Pulmonary artery endothelial cell (primary cell): ENCODE measurements at regions not wholly inside any gene's neighbourhood (a gene's known extent, or its start where the extent isn't known, plus 50 kb on each side); places are given as distances from the start of the nearest gene placed in this dataset.
A peak's percentile ranks its signal among the peaks of the same experiment; 100 is the strongest.

Source experiments
- DNase-seq: peaks from one replicate; pipeline ENCODE4 v3.0.0-alpha.2; 2011; ENCODE audit warnings: low read depth, low spot score

- no peak for DNase-seq
Measured at GRCh38 chr5:173468821-173469251, 140.6 kb upstream of the STC2 start.

DNA sequence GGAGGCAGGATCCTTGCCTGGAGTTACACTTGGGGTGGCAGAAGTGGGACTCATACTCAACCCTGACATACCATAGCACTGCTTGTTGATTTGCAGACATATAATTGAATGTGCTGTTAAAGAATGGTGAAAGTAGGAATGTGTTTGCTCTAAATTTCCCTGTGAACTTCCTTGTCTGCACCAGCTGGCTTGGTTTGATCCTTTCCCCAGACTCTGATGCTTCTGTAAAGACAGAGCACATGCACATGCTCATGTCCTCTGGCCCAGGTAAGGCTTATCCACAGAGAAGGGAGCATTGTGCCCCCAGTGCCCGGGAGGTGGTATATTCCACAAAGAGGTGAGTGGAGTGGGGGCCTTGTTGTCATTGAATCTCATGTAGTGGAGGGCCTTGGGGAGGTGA lies 138.0 kb upstream of the STC2 start:
- no peak for DNase-seq

DNA sequence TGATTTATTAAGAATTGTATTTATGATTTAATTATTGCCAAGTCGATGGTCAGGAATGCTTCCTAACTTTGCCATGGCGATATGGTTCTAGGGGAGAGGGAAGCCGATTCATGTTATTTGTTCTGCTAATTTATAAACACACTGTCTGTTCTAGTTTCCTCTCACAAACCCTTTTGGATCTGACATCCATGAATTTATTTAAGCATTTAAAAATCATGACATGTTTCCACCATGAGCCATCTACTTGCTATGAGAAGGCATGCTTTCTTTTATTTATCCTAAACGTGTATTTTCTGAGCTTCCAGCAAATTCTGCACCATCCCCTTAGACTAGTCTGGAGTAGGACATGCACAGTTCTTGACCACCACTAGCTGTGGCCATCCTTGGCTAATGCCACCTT lies 136.6 kb upstream of the STC2 start:
- no peak for DNase-seq

DNA sequence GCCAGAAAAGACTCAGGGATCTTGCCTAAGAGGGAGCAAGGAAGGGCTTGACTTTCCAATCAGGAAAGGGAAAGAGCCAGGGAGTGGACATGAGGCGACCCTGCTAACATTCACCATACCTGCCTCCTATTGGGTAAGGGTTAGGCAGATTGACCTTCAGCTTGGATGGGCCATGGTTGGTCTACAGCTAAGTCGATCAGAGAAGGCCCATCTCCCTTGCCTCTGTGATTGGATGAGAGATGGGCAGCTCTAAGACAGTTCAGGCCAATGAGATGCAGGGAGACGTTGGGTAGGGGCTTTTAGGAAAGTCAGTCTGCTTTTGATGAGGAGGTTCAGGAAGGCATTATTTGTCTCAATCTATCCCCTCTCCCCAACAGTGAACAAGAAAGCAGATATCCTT lies 135.0 kb upstream of the STC2 start:
- no peak for DNase-seq

DNA sequence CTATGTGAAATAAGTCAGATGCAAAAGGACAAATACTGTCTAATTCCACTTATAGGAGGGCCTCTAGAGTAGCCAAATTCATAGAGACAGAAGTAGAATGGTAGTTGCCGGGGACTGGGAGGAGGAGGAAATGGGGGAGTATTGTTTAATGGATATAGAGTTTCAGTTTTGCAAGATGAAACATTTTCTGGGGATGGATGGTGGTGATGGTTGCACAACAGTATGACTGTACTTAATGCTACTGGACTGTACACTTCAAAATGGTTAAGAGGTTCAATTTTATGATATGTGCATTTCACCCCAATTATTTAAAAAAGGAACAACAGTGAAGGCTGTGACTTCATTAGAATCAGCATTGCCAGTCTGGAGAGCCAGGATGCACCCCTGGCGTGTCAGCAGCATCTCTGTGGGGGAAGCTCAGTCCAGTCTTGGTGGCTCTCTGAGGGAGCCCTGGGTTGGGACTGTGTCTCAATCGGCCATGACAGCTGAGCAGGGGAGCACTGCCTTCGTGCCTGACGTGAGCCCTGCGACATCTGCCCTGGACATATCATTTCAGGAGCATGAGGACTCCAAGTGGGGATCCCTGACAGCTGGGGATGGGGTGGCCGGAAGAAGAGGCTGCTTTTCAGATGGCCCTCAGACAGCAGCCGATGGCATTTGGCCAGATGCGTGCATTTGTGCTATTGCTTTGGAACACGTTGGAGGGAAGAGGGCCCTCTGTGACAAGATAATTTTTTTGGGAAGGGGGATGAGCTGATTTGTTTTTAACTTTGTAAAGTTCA lies 130.8 kb upstream of the STC2 start:
- DNase-seq = no peak

DNA sequence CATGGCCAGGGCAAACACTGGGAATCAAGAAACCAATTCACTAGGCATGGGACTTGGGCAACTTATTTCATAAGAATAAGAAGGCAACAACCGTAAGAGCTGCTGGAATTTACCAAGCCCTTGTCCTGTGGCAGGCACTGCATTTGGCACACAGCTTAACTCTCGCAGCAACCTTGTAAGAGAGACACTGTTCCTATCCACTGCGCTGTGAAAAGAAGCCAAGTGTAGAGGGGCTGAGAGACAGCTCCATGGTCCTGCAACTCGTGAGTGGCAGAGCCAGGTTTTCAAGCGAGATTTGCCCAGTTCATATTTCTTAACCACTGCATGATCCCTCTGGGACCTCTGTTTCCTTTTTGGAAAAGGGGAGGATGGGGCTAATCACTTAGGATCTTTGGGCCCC lies 129.3 kb upstream of the STC2 start:
- no peak for DNase-seq

DNA sequence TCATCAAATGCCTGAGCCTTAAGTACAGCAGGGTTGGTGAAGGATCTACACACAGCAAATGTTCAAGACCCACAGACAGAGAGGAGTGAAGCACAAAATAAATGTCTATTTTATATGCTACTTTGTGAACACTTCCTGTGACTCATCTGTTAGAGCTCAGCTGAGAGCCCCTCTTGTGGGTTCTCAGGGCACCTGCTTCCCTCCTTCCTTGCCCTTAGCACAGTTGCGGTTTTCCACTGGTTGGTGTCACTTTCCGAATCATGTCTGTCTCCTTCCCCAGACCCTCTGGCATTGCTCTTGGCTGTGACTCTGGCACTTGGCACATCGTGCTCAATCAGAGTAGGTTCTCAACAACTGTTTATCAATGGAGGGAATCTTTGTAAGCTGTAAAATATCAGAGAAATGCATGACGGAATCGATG lies 128.5 kb upstream of the STC2 start:
- no peak for DNase-seq

DNA sequence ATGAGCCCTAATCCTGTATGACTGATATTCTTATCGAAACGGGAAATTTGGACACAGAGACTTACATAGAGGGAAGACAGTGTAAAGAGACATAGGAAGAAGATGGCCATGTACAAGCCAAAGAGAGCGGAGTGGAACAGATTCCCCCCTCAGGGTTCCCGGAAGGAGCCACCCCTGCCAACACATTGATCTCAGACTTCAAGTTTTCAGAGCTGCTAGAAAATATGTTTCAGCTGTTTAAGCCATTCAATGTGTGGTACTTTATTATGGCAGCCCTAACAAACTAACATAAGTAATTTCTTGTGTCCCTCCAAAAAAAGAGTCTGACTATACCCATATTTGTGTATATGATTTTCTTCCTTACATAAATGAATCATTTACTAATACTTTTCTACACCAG lies 128.0 kb upstream of the STC2 start:
- DNase-seq = no peak

DNA sequence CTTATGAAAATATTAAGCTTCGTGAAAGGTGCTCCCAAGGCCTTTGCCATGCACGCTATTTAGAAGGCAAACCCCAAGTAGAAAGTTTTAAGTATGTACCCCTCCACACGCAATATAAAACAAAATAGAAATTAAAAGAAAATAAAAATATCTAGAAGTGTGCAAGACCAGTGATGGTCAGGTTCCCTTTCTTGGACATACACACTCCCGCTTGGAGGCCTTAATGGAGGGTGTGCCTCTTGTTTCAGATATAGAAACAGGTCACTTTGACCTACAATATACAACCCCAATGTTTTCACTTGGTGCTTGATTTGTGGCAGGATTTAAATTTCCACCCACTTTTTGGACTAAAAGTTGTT lies 127.4 kb upstream of the STC2 start:
- no peak for DNase-seq

GRCh38 chr5:173454736-173455598 lies 126.8 kb upstream of the STC2 start:
- peak; percentile 60 for DNase-seq

DNA sequence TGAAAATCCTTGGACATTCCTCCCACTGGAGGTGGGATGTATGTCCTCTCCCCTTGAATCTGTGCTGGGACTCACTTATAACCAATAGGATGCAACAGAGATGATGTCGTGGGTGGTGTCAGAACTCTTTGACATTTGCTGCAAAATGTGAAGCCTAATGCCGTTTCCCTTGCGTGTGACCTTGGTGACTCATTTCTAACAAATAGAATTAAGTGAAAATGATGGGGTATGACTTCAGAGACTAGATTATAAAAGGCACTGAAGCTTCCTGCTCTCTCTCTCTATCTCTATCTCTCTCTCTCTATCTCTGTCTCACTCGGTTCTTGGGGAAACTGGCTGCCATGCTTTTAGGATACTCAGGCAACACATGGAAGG lies 126.1 kb upstream of the STC2 start:
- DNase-seq = no peak

GRCh38 chr5:173453167-173453566 lies 125.0 kb upstream of the STC2 start:
- no peak for DNase-seq

DNA sequence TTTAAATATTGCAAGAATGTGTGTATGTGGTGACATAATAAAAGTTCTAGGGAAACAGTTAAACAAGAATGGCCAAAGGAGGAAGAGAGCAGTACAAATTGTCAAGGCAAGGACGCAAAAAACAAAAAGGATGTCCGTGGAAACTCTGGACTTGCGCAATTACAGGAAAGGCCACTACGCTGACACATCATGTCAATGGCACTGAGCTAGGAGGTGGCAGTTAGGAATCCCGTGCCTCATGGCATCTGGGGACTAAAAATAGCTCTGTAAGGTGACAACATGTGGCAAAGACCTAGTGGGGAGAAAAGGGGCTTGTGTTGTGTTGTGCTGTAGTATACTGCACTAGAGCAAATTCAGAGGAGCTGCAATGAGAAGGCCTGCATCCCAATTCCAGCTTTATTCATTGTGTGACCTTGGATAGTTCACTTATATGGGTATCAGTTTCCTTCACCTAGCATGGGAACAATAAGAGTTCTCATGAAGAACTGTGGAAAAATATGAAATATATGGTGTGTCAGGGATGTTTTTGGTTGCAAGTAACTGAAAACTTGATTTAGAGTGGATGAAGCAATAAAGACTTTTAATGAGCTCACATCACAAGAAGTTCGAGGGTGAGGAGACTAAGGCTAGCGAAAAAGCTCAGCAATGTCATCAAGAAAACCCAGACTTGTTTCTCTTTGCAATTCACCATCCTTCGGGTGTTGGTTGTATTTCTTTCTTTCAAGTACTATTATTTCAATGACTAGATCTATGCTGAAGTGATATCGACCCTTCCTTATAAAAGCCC lies 124.1 kb upstream of the STC2 start:
- no peak for DNase-seq

DNA sequence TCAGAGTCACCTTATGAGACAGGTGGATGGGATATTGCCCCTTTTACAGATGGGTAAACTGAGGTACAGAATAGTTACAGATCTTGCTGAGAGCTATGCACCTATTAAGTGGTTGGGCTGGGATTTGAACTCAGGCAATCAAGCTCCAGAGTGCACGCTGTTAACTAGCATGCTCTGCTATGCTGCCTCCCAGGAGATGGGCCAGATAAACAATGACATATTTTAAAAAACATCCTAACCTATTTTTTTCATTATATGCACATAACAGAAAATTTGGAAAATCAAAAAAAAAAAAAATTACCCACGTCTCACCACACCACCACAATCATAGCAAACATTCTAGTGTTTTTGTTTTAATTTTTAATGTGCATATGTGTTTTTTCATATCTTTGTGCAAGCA lies 123.4 kb upstream of the STC2 start:
- no peak for DNase-seq

DNA sequence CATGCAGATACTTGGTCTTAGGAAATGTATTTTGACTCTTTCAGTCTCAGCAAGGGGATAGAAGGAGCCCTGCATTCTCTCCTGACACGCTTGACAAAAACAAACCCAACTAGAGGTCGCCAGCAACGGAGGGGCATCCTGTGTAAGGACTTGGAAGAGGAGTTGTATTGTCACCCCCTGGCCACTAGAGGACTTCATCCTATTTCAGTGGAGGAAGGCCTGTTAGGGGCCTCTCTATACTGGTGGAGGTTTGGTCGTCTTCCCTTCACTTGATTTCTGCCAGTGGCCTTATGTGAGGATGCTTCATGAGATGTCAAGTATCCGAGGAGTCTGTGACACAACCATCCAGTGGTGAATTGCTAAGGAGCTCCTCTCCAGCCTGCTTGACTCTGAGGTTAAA lies 122.8 kb upstream of the STC2 start:
- no peak for DNase-seq

DNA sequence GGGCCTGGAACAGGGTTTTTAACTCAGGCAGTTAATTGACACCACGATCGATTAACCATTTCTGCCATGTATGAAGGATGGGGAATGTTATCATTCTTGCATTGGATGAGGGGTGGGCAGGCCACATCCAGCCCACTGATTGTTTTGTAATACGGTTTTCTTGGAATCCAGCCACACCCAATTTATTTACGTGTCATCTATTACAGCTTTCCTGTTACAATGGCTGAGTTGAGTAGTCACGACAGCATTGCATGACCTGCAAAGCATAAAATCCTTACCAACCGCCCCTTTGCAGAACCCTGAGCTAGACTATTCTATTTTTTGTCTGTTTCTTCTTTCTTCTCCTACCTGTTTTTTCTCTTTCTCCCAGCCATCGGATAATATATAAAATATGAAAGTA lies 122.0 kb upstream of the STC2 start:
- DNase-seq = no peak

DNA sequence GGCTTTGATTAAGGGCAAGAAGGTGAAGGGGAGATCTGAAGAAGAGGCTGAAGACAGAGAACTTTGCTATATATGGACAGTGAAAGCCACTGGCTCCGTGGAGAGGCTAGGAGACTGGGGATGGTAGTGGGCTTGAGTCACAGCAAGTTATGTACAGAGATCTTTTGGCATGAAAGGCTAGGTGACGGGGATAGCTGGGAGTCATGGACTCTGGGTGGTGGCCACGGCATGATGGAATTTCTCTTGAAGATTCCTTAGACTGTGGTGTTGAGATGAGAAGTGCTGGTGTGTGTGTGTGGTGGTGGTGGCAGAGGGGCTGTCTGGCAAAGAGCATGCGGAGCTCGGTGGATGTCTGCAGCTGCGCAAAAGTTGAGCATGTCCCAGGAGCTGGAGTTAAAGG lies 120.6 kb upstream of the STC2 start:
- DNase-seq = no peak

DNA sequence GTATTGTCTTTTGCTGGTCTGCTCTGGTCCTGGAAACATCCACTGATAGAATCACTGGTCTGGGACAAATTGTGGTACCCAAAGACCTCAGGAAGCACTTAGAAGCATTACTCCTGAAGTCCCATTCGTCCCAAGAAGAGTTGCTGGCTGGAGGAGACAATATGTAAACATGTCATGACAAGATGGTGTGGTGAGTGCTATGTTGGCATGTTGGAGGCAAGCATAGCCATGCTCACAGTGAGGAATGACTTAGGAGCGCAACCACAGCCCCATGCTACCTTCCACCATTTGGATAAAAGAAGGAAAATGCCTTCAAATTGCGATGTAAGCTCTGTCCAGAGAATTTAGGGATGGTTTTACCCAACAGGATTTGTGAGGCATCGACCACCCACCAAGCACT lies 115.8 kb upstream of the STC2 start:
- no peak for DNase-seq

DNA sequence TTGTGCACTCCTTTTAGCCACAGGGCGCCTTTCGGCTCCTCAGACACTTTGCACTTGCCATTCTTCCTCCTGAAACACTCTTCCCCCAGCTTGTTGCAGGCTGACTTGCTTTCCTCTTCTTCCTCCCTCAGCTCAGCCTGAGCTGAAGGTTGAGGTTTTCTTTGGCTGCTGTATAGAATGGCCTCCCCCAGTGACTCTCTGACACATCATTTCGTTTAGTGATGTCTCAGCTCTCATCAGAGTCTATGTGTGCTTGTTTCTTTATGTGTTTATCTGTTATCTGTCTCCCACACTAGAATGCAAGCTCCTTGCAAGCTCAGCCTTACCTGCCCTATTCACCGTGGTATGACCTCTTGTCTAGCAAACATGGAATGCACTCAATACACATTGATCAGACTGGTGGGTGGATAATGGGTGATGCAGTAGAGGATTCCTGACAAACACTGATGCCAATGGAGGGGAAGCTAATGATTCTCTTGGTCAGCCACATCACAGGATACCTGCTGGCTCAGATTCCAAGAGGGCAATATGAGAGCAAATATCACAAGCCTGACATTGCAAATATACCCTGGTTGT lies 112.9 kb upstream of the STC2 start:
- DNase-seq = no peak

- DNase-seq = no peak
Measured at GRCh38 chr5:173438951-173439350, 110.7 kb upstream of the STC2 start.

DNA sequence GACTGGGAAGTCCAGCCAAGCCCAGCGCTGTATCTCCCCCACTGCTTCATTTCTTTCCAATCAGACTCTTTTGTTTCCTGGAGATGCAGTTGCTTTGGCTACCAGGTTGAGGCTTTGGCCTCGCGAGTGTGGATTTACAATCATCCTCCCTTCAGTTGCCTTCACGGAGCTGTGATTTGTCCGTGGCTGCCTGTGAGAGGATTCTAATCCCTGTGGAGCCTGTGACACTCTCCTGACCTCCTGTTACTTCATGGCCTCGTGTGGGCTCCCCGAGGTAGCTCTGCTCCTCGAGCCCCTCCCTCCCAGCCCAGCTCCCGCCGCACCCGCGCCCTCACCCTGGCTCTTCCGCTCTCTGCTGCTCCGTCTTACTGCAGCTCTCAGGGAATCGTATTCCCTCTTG lies 107.2 kb upstream of the STC2 start:
- DNase-seq = no peak

DNA sequence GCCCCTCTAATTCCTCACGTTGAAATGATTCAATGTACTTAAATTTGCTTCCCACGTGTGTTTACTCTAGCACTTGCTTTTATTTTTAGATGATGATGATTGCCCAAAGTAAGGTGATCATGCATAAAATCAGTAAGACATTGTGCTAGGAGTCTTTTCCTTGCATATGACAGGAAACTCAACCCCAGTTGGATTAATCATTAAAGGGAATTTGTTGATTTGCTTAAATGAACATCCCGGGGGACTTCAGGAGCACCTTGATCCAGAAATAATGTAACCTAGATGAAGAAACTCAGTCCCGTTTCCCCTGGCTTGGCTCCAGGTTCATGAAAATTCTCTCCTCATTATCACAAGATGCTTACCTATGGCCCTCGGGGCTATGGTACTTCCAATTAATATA lies 106.1 kb upstream of the STC2 start:
- no peak for DNase-seq
